ENCODE measurements at regions not wholly inside any gene's neighbourhood (a gene's known extent, or its start where the extent isn't known, plus 50 kb on each side); places are given as distances from the start of the nearest gene placed in this dataset.

DNA sequence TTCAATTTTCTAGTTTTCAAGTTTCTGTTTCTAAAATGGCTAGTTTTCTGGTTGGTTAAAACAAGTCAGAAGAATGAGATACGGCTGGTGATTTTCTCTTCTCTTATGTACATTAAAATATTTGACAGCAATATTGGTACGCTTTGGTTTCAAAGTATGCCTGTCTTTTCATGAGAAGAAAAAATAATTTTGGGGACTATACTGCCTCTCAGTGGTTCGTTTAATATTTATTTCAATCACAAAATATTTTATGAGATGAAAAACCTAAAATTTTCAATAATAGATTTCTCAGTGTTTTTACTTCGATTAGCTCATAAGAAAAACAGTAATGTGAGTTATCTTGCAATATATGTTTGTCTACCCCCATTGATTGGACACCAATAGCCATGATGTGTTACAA is 72.8 kb upstream of the AADACL2 start:
- ATAC-seq, result no peak
- Histone ChIP-seq H3K36me3 (ENCODE audit: control insufficient read depth, insufficient read depth, low read length) (no peaks in the 10 kb centered on the region), H3K27ac (ENCODE audit: low read length) (no peak overlapping the region)

DNA sequence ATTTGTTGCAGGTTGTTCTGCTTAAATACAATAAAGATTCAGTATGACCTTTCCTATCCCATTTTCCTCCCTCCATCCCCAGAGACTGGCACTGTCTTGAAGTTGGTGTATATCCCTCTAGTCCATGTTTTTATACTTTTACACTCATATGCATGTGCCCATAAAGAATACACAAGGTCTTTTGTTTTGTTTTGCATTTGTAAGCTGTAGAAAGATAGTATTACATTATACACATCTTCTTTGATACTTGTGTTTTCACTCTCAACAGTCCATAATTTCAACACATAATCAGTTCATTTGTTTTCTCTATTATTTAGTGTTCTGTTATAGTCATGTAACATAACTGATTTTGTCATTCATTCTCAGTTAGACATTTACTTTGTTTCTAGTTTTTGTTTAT is 88.7 kb upstream of the AADACL2 start:
- DNase-seq (ENCODE audit: low read depth, low spot score), result no peak
- in situ Hi-C loops (cut with HindIII; ENCODE audit: low pct_unique_long_range_greater_than_20kb, low sequenced_read_pairs), result no loop called here
- Histone ChIP-seq H3K36me3 (ENCODE audit: control insufficient read depth, insufficient read depth, low read length) (no peaks in the 10 kb centered on the region), H3K4me3 (ENCODE audit: low read depth in 2 of 2, low read length in 2 of 2) (no peak overlapping the region), H3K27me3 (ENCODE audit: control insufficient read depth, insufficient read depth, low read length) (no peaks in the 10 kb centered on the region), H3K4me1 (ENCODE audit: control insufficient read depth, insufficient read depth, low read length) (no peaks in the 10 kb centered on the region), H3K9me3 (ENCODE audit: control insufficient read depth, insufficient read depth, low read depth, low read length) (no peaks in the 10 kb centered on the region), H3K27ac (ENCODE audit: low read length) (no peak overlapping the region)
- POLR2A ChIA-PET, result no interaction called here
- CTCF ChIA-PET, result no interaction called here
- TF ChIP-seq POLR2AphosphoS5 (IDR thresholded peaks at IDR 0.05; ENCODE audit: low read depth, low read length), result no peak
- TF ChIP-seq, protein P1, sequence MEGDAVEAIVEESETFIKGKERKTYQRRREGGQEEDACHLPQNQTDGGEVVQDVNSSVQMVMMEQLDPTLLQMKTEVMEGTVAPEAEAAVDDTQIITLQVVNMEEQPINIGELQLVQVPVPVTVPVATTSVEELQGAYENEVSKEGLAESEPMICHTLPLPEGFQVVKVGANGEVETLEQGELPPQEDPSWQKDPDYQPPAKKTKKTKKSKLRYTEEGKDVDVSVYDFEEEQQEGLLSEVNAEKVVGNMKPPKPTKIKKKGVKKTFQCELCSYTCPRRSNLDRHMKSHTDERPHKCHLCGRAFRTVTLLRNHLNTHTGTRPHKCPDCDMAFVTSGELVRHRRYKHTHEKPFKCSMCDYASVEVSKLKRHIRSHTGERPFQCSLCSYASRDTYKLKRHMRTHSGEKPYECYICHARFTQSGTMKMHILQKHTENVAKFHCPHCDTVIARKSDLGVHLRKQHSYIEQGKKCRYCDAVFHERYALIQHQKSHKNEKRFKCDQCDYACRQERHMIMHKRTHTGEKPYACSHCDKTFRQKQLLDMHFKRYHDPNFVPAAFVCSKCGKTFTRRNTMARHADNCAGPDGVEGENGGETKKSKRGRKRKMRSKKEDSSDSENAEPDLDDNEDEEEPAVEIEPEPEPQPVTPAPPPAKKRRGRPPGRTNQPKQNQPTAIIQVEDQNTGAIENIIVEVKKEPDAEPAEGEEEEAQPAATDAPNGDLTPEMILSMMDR (IDR thresholded peaks at IDR 0.05), result no peak
- no peak for TF ChIP-seq SIN3A (IDR thresholded peaks at IDR 0.05; ENCODE audit: borderline replicate concordance, insufficient read depth, low read depth, low read length)
- no peak for TF ChIP-seq TCF7L2 (IDR thresholded peaks at IDR 0.05; ENCODE audit: low read depth, low read length)
- TF ChIP-seq, protein P2, sequence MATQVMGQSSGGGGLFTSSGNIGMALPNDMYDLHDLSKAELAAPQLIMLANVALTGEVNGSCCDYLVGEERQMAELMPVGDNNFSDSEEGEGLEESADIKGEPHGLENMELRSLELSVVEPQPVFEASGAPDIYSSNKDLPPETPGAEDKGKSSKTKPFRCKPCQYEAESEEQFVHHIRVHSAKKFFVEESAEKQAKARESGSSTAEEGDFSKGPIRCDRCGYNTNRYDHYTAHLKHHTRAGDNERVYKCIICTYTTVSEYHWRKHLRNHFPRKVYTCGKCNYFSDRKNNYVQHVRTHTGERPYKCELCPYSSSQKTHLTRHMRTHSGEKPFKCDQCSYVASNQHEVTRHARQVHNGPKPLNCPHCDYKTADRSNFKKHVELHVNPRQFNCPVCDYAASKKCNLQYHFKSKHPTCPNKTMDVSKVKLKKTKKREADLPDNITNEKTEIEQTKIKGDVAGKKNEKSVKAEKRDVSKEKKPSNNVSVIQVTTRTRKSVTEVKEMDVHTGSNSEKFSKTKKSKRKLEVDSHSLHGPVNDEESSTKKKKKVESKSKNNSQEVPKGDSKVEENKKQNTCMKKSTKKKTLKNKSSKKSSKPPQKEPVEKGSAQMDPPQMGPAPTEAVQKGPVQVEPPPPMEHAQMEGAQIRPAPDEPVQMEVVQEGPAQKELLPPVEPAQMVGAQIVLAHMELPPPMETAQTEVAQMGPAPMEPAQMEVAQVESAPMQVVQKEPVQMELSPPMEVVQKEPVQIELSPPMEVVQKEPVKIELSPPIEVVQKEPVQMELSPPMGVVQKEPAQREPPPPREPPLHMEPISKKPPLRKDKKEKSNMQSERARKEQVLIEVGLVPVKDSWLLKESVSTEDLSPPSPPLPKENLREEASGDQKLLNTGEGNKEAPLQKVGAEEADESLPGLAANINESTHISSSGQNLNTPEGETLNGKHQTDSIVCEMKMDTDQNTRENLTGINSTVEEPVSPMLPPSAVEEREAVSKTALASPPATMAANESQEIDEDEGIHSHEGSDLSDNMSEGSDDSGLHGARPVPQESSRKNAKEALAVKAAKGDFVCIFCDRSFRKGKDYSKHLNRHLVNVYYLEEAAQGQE (IDR thresholded peaks at IDR 0.05; ENCODE audit: insufficient read depth in 1 of 2, low read depth in 2 of 2, low read length in 1 of 2), result no peak
- no TSS peak for BruUV-seq (replicated peaks)
- intact Hi-C loops (cut with micrococcal nuclease; ENCODE audit: unreplicated experiment), result no loop called here
- no peak for ATAC-seq

More for the DNA sequence above, 72.8 kb upstream of the AADACL2 start:
- ChIA-PET CTCF (no interaction called here), POLR2A (no interaction called here)
- BruUV-seq (replicated peaks), result no TSS peak
- Histone ChIP-seq H3K27me3 (ENCODE audit: control insufficient read depth, insufficient read depth, low read length) (no peaks in the 10 kb centered on the region), H3K9me3 (ENCODE audit: control insufficient read depth, insufficient read depth, low read depth, low read length) (no peaks in the 10 kb centered on the region), H3K4me1 (ENCODE audit: control insufficient read depth, insufficient read depth, low read length) (no peaks in the 10 kb centered on the region), H3K4me3 (ENCODE audit: low read depth in 2 of 2, low read length in 2 of 2) (no peak overlapping the region)
- intact Hi-C loops (cut with micrococcal nuclease; ENCODE audit: unreplicated experiment) (no loop called here), in situ Hi-C loops (cut with HindIII; ENCODE audit: low pct_unique_long_range_greater_than_20kb, low sequenced_read_pairs) (no loop called here)
- TF ChIP-seq, protein P2 (IDR thresholded peaks at IDR 0.05; ENCODE audit: insufficient read depth in 1 of 2, low read depth in 2 of 2, low read length in 1 of 2), result no peak
- TF ChIP-seq, protein P1 (IDR thresholded peaks at IDR 0.05), result no peak; the same call in 1 of the 2 replicates
- TF ChIP-seq SIN3A (IDR thresholded peaks at IDR 0.05; ENCODE audit: borderline replicate concordance, insufficient read depth, low read depth, low read length) (no peak), TCF7L2 (IDR thresholded peaks at IDR 0.05; ENCODE audit: low read depth, low read length) (no peak), POLR2AphosphoS5 (IDR thresholded peaks at IDR 0.05; ENCODE audit: low read depth, low read length) (no peak)
- no peak for DNase-seq (ENCODE audit: low read depth, low spot score)
